Endothelial cell of umbilical vein (primary cell): ENCODE measurements at regions not wholly inside any gene's neighbourhood (a gene's known extent, or its start where the extent isn't known, plus 50 kb on each side); places are given as distances from the start of the nearest gene placed in this dataset.

Source experiments
- BruUV-seq: library from RNA; stranded (reverse); fragments of 400-500 nt; replicated peaks from 2 replicates; lab custom pipeline; 2021; lab: Mats Ljungman, UMichigan
- CTCF ChIA-PET: fragments of 300-600, 350-600 bp; sonication (Branson Sonifier 250); formaldehyde crosslinking; loops from one replicate; lab custom pipeline; 2021; ENCODE audit warnings: antibody characterized with exemption, inconsistent platforms; lab: Charles Lee
- POLR2A ChIA-PET: fragments of 300-600, 350-600 bp; sonication (Branson Sonifier 250); formaldehyde crosslinking; loops from one replicate; lab custom pipeline; 2021; ENCODE audit warnings: antibody characterized with exemption, inconsistent platforms; lab: Charles Lee
- DNase-seq: peaks from one replicate; pipeline ENCODE4 v3.0.0-alpha.2; 2011; ENCODE audit warnings: low read depth, low spot score
- FAIRE-seq: peaks from 2 replicates; lab custom pipeline; 2011; peaks lifted over from hg19 to GRCh38; lab: Jason Lieb, UNC
- H2AFZ ChIP-seq: 2 replicates; pipeline ENCODE4 v1.6.0; 2012; ENCODE audit warnings: low read depth, low read length, control low read depth, inconsistent platforms
- H3K27ac ChIP-seq: 2 replicates; pipeline ENCODE4 v1.5.1; 2011; ENCODE audit warnings: low read depth, mild to moderate bottlenecking, control low read depth, low read length, moderate library complexity; ENCODE audit not compliant: insufficient read depth
- H3K27me3 ChIP-seq, 2 experiments: 2 replicates each; pipeline versions ENCODE4 v1.6.0 to v1.6.1; 2011; ENCODE audit warnings: low read length in 2 of 2, mixed read lengths in 1 of 2; ENCODE audit not compliant: control insufficient read depth in 2 of 2, insufficient read depth in 2 of 2
- H3K36me3 ChIP-seq, 2 experiments: 2 replicates in 1 of 2; 3 replicates in 1 of 2; pipeline ENCODE4 v1.5.1; 2011; ENCODE audit warnings: low read length in 2 of 2, mild to moderate bottlenecking in 1 of 2, moderate library complexity in 1 of 2; ENCODE audit not compliant: control insufficient read depth in 2 of 2, insufficient read depth in 2 of 2; ENCODE audit errors: extremely low read depth in 1 of 2
- H3K4me1 ChIP-seq: 3 replicates; pipeline ENCODE4 v1.5.1; 2011; ENCODE audit warnings: mild to moderate bottlenecking, low read length; ENCODE audit not compliant: control insufficient read depth, insufficient read depth; ENCODE audit errors: extremely low read depth
- H3K4me2 ChIP-seq: 2 replicates; pipeline ENCODE4 v1.6.1; 2011; ENCODE audit warnings: low read length, control low read depth, mixed read lengths; ENCODE audit not compliant: insufficient read depth
- H3K4me3 ChIP-seq, 3 experiments: fragments of 200-600 bp in 1 of 3; sonication (generic), shearing (Covaris generic) in 1 of 3; replicated peaks in 1 of 3; 2 replicates each; pipeline ENCODE4 v1.5.1; 2011 to 2016; ENCODE audit warnings: control low read depth in 3 of 3, low read length in 3 of 3, mild to moderate bottlenecking in 2 of 3, inconsistent platforms in 1 of 3, low read depth in 1 of 3, moderate library complexity in 1 of 3; ENCODE audit not compliant: insufficient read depth in 1 of 3
- H3K79me2 ChIP-seq: 2 replicates; pipeline ENCODE4 v1.6.0; 2012; ENCODE audit warnings: low read length, inconsistent platforms; ENCODE audit not compliant: control insufficient read depth, insufficient read depth
- H3K9ac ChIP-seq: replicated peaks from 2 replicates; pipeline ENCODE3; 2011; ENCODE audit warnings: low read length, control low read depth; ENCODE audit not compliant: insufficient read depth; ENCODE audit errors: extremely low read depth
- H3K9me1 ChIP-seq: replicated peaks from 3 replicates; pipeline ENCODE4 v1.6.0; 2011; ENCODE audit warnings: mild to moderate bottlenecking, low read length; ENCODE audit not compliant: control insufficient read depth, insufficient read depth; ENCODE audit errors: extremely low read depth
- H3K9me3 ChIP-seq: replicated peaks from 2 replicates; pipeline ENCODE4 v1.5.1; 2012; ENCODE audit warnings: low read length, inconsistent platforms; ENCODE audit not compliant: control insufficient read depth, insufficient read depth
- H4K20me1 ChIP-seq: replicated peaks from 2 replicates; pipeline ENCODE3; 2011; ENCODE audit warnings: mild to moderate bottlenecking, low read length; ENCODE audit not compliant: control insufficient read depth, insufficient read depth; ENCODE audit errors: extremely low read depth
- EZH2 ChIP-seq: IDR thresholded peaks from 2 replicates; pipeline ENCODE4 v1.6.1; 2012; ENCODE audit warnings: borderline replicate concordance, low read depth, mild to moderate bottlenecking, moderate library complexity, low read length, inconsistent platforms; ENCODE audit not compliant: severe bottlenecking
- FOS ChIP-seq: IDR thresholded peaks from 2 replicates; pipeline ENCODE4 v1.6.1; 2011; ENCODE audit warnings: mild to moderate bottlenecking, low read length, moderate library complexity, borderline replicate concordance; ENCODE audit not compliant: insufficient read depth
- GATA2 ChIP-seq: IDR thresholded peaks from 2 replicates; pipeline ENCODE4 v1.7.0; 2011; ENCODE audit warnings: low read depth, mild to moderate bottlenecking, moderate library complexity, mixed read lengths, low read length; ENCODE audit not compliant: insufficient read length, insufficient read depth
- JUN ChIP-seq: IDR thresholded peaks from 2 replicates; pipeline ENCODE4 v1.6.1; 2011; ENCODE audit warnings: borderline replicate concordance, low read depth; ENCODE audit not compliant: insufficient read length, insufficient read depth
- POLR2A ChIP-seq: IDR thresholded peaks from 2 replicates; pipeline ENCODE4 v1.6.1; 2012; ENCODE audit warnings: low read depth, mild to moderate bottlenecking, control low read depth, low read length
- POLR2AphosphoS5 ChIP-seq: IDR thresholded peaks from 2 replicates; pipeline ENCODE4 v1.6.1; 2012; ENCODE audit warnings: low read depth, mild to moderate bottlenecking, control low read depth, low read length, moderate library complexity; ENCODE audit not compliant: insufficient read depth
- dilution Hi-C: fragments of 300-500 bp; cut with MboI; formaldehyde crosslinking; loops from one replicate; pipeline ENCODE4 v1.15.0; 2019; ENCODE audit warnings: low sequenced_read_pairs; ENCODE audit not compliant: extremely low pct_ligation_motif_present
- intact Hi-C: fragments of 100-400 bp; cut with micrococcal nuclease; formaldehyde crosslinking; loops from one replicate; pipeline ENCODE4 v1.10.0; 2022
- TF ChIP-seq, protein P1 (sequence below): IDR thresholded peaks from 2 replicates; pipeline ENCODE4 v1.6.1; 2011; ENCODE audit not compliant: insufficient read depth, insufficient read length
- TF ChIP-seq, protein P2 (sequence below), 2 donors: IDR thresholded peaks; 1 replicate in 1 of 2; 2 replicates in 1 of 2; pipeline ENCODE4 v1.5.1; 2011; ENCODE audit warnings: low read length in 2 of 2, mild to moderate bottlenecking in 2 of 2, moderate library complexity in 2 of 2, control low read depth in 1 of 2, inconsistent platforms in 1 of 2, low read depth in 1 of 2; ENCODE audit not compliant: insufficient read depth in 1 of 2; ENCODE audit errors: extremely low read depth in 1 of 2

DNA sequence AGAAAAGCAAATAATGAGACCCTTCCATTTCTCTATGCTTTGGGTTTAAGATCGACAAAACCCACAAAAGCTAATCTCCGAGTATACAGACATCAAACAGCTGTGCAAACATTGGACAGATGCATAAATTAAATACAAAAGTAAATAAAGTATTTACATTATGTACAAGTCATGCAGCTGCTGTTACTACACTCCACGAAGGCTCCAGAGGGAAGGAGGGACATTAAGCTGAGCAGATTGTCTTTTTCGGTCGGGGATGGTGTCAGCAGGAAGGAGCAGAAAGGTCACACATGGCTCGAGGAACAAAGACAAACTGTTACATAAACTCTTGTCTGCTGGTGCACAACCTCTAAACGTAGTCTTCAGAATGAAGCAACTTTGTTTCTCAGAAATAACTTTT lies 88.8 kb upstream of the BARX2 start:
- Histone ChIP-seq H3K4me2 (no peak overlapping the region), H3K9me3 (no peaks in the 10 kb centered on the region), H3K27me3 (peaks cover 24 to 35% of the 10 kb centered on the region in 2 experiments), H3K4me1 (no peaks in the 10 kb centered on the region), H2AFZ (no peak overlapping the region), H3K27ac (no peak overlapping the region), H4K20me1 (no peaks in the 10 kb centered on the region), H3K9me1 (no peaks in the 10 kb centered on the region), H3K4me3 (no peak overlapping the region), H3K9ac (no peak overlapping the region), H3K36me3 (no peaks in the 10 kb centered on the region), H3K79me2 (no peaks in the 10 kb centered on the region)
- ChIA-PET POLR2A (no interaction called here), CTCF (interaction anchor here (1.0 kb wide), 1 partner anchor 28 kb away, joined by 3 read pairs; no protein-coding TSS in a partner anchor)
- BruUV-seq, result no TSS peak
- intact Hi-C loops (no loop called here), dilution Hi-C loops (no loop called here)
- DNase-seq (no peak), FAIRE-seq (no peak)
- TF ChIP-seq FOS (no peak), POLR2AphosphoS5 (no peak), EZH2 (no peak), GATA2 (no peak), POLR2A (no peak), JUN (no peak)
- TF ChIP-seq, protein P1, sequence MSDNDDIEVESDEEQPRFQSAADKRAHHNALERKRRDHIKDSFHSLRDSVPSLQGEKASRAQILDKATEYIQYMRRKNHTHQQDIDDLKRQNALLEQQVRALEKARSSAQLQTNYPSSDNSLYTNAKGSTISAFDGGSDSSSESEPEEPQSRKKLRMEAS, result no peak
- TF ChIP-seq, protein P2, sequence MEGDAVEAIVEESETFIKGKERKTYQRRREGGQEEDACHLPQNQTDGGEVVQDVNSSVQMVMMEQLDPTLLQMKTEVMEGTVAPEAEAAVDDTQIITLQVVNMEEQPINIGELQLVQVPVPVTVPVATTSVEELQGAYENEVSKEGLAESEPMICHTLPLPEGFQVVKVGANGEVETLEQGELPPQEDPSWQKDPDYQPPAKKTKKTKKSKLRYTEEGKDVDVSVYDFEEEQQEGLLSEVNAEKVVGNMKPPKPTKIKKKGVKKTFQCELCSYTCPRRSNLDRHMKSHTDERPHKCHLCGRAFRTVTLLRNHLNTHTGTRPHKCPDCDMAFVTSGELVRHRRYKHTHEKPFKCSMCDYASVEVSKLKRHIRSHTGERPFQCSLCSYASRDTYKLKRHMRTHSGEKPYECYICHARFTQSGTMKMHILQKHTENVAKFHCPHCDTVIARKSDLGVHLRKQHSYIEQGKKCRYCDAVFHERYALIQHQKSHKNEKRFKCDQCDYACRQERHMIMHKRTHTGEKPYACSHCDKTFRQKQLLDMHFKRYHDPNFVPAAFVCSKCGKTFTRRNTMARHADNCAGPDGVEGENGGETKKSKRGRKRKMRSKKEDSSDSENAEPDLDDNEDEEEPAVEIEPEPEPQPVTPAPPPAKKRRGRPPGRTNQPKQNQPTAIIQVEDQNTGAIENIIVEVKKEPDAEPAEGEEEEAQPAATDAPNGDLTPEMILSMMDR (IDR thresholded peaks at IDR 0.05; ENCODE audit: extremely low read depth in 1 of 2, insufficient read depth in 1 of 2, low read depth in 1 of 2, low read length in 2 of 2), result no peak
